Sigmoid colon (tissue), 4 donors: ENCODE measurements at regions not wholly inside any gene's neighbourhood (a gene's known extent, or its start where the extent isn't known, plus 50 kb on each side); places are given as distances from the start of the nearest gene placed in this dataset.

ENCODE experiments used
- CTCF ChIP-seq, 4 experiments: fragments of 450-650 bp in 3 of 4; fragments of 200-600 bp in 1 of 4; IDR thresholded peaks; one replicate each; pipeline ENCODE4 v1.5.1; 2016 to 2019; ENCODE audit warnings: antibody characterized with exemption in 4 of 4, mild to moderate bottlenecking in 3 of 4, moderate library complexity in 2 of 4
- EP300 ChIP-seq, 4 donors: sonication (generic); formaldehyde crosslinking; IDR thresholded peaks; one replicate each; pipeline ENCODE4 v1.6.1; 2017; ENCODE audit warnings: antibody characterized with exemption in 4 of 4
- POLR2AphosphoS5 ChIP-seq, 4 donors: sonication (generic); formaldehyde crosslinking; IDR thresholded peaks; one replicate each; pipeline ENCODE4 v1.6.1; 2017; ENCODE audit warnings: antibody characterized with exemption in 4 of 4

DNA sequence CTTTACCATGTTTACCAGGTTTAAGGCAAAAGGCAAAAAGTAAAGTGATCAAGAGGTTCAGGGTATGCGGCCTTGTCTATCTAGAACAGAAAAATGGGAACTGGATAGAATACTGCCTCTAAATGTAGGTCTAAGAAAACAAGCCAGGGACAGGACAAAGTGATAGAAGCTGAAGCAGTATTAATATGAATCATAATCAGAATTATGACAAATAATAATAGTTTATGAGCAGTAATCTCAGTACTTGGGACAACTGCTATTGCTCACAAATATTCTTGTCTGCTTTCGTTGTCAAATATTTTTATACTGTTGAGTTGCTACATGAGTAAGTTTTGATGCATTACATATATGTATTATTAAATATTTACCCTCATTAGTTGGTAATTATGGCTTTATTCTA, 356.9 kb upstream of the RBMS3 start:
- no peak for TF ChIP-seq CTCF (IDR thresholded peaks at IDR 0.05)
- no peak for TF ChIP-seq POLR2AphosphoS5 (IDR thresholded peaks at IDR 0.05)
- TF ChIP-seq EP300 (IDR thresholded peaks at IDR 0.05) = no peak
